K562 (cell line): ENCODE measurements at regions not wholly inside any gene's neighbourhood (a gene's known extent, or its start where the extent isn't known, plus 50 kb on each side); places are given as distances from the start of the nearest gene placed in this dataset.

Experiments used
- ARID1B ChIP-seq: fragments of 450-650 bp; IDR thresholded peaks from 2 replicates; pipeline ENCODE4 v1.6.1; 2016; ENCODE audit warnings: antibody characterized with exemption, mild to moderate bottlenecking, inconsistent platforms
- CCNT2 ChIP-seq: IDR thresholded peaks from 2 replicates; pipeline ENCODE4 v1.6.1; 2011; ENCODE audit warnings: borderline replicate concordance, low read depth, mild to moderate bottlenecking, moderate library complexity, mixed read lengths, low read length; ENCODE audit not compliant: insufficient read length; ENCODE audit errors: extremely low read depth
- CHD1 ChIP-seq: fragments of 200-600 bp; sonication (generic); IDR thresholded peaks from one replicate; pipeline ENCODE4 v1.6.1; 2012; ENCODE audit warnings: mild to moderate bottlenecking, moderate library complexity, low read length, inconsistent platforms
- GTF2F1 ChIP-seq: IDR thresholded peaks from 2 replicates; pipeline ENCODE4 v1.6.1; 2011; ENCODE audit warnings: low read depth, low read length, improper control_type of control experiment
- JUN ChIP-seq, 2 experiments: sonication (generic) in 1 of 2; formaldehyde crosslinking in 1 of 2; IDR thresholded peaks; 2 replicates each; pipeline versions ENCODE4 v1.6.1 to v1.8.0; 2012 to 2022; ENCODE audit warnings: borderline replicate concordance in 2 of 2, mild to moderate bottlenecking in 2 of 2, improper control_type of control experiment in 1 of 2, low read depth in 1 of 2, low read length in 1 of 2, missing genetic modification reagents in 1 of 2
- KLF16 ChIP-seq: IDR thresholded peaks from 2 replicates; pipeline ENCODE4 v1.6.1; 2016; ENCODE audit warnings: antibody characterized with exemption
- NR2C2 ChIP-seq, 2 experiments: fragments of 200-800 bp in 1 of 2; sonication (Bioruptor generic) in 1 of 2; sonication (generic) in 1 of 2; formaldehyde crosslinking in 1 of 2; IDR thresholded peaks; 2 replicates each; pipeline versions ENCODE4 v1.6.1 to v1.8.0; 2016 to 2022; ENCODE audit warnings: mild to moderate bottlenecking in 1 of 2, missing compliant biosample characterization in 1 of 2, missing genetic modification characterization in 1 of 2, missing genetic modification reagents in 1 of 2
- TAF1 ChIP-seq: IDR thresholded peaks from 2 replicates; pipeline ENCODE4 v1.6.1; 2011; ENCODE audit warnings: mild to moderate bottlenecking, low read length, moderate library complexity; ENCODE audit not compliant: insufficient read depth, control insufficient read depth, severe bottlenecking; ENCODE audit errors: extremely low read depth
- ZNF699 ChIP-seq: fragments of 250-450 bp; sonication (Bioruptor Pico); IDR thresholded peaks from 2 replicates; pipeline ENCODE4 v1.8.0; 2021; ENCODE audit warnings: mild to moderate bottlenecking, moderate library complexity; ENCODE audit not compliant: insufficient replicate concordance
- TF ChIP-seq, protein P1 (sequence below): fragments of 450-650 bp; formaldehyde crosslinking; IDR thresholded peaks from 2 replicates; pipeline ENCODE4 v1.4.0; 2022; ENCODE audit warnings: mild to moderate bottlenecking, moderate library complexity
- TF ChIP-seq, protein P2 (sequence below): fragments of 450-650 bp; formaldehyde crosslinking; IDR thresholded peaks from 2 replicates; pipeline ENCODE4 v1.4.0; 2020; ENCODE audit warnings: mild to moderate bottlenecking, moderate library complexity
- TF ChIP-seq, protein P3 (sequence below), 2 experiments: fragments of 150-350 bp in 1 of 2; IDR thresholded peaks; 2 replicates each; pipeline ENCODE4 v1.6.1; 2012 to 2016; ENCODE audit warnings: low read depth in 2 of 2, low read length in 2 of 2, mild to moderate bottlenecking in 1 of 2, moderate library complexity in 1 of 2

DNA sequence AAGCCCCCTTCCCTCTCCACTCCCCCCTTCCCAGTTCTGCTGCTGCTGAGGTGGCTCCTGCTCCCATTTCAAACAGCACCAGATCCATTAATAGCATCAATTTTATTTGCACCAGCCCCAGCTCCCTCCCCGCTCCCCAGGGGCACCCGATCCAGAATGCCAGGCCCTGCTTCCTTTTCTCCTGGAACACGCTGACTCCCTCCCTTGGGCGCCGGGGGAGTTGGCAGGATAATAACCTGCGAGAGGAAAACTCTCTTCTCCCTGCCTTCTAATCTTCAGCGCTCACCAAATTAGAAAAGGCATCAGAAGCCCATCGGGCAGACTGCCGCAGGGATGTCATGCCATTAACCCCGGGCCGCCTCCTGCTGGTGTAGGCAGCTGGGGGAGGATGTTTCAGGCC is 77.8 kb downstream of the NCR2 start (continued):
- TF ChIP-seq KLF16: no peak
- no peak for TF ChIP-seq NR2C2 (CRISPR knock-in tag; IDR thresholded peaks at IDR 0.05)
- TF ChIP-seq NR2C2 (tag; IDR thresholded peaks at IDR 0.05): no peak
- TF ChIP-seq, protein P1, sequence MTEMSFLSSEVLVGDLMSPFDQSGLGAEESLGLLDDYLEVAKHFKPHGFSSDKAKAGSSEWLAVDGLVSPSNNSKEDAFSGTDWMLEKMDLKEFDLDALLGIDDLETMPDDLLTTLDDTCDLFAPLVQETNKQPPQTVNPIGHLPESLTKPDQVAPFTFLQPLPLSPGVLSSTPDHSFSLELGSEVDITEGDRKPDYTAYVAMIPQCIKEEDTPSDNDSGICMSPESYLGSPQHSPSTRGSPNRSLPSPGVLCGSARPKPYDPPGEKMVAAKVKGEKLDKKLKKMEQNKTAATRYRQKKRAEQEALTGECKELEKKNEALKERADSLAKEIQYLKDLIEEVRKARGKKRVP (CRISPR knock-in tag): no peak
- TF ChIP-seq JUN (IDR thresholded peaks at IDR 0.05; ENCODE audit: borderline replicate concordance, low read depth, low read length): no peak
- TF ChIP-seq JUN (CRISPR knock-in tag; IDR thresholded peaks at IDR 0.05; ENCODE audit: borderline replicate concordance): no peak
- TF ChIP-seq, protein P2, sequence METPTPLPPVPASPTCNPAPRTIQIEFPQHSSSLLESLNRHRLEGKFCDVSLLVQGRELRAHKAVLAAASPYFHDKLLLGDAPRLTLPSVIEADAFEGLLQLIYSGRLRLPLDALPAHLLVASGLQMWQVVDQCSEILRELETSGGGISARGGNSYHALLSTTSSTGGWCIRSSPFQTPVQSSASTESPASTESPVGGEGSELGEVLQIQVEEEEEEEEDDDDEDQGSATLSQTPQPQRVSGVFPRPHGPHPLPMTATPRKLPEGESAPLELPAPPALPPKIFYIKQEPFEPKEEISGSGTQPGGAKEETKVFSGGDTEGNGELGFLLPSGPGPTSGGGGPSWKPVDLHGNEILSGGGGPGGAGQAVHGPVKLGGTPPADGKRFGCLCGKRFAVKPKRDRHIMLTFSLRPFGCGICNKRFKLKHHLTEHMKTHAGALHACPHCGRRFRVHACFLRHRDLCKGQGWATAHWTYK: no peak
- no peak for TF ChIP-seq TAF1
- TF ChIP-seq, protein P3, sequence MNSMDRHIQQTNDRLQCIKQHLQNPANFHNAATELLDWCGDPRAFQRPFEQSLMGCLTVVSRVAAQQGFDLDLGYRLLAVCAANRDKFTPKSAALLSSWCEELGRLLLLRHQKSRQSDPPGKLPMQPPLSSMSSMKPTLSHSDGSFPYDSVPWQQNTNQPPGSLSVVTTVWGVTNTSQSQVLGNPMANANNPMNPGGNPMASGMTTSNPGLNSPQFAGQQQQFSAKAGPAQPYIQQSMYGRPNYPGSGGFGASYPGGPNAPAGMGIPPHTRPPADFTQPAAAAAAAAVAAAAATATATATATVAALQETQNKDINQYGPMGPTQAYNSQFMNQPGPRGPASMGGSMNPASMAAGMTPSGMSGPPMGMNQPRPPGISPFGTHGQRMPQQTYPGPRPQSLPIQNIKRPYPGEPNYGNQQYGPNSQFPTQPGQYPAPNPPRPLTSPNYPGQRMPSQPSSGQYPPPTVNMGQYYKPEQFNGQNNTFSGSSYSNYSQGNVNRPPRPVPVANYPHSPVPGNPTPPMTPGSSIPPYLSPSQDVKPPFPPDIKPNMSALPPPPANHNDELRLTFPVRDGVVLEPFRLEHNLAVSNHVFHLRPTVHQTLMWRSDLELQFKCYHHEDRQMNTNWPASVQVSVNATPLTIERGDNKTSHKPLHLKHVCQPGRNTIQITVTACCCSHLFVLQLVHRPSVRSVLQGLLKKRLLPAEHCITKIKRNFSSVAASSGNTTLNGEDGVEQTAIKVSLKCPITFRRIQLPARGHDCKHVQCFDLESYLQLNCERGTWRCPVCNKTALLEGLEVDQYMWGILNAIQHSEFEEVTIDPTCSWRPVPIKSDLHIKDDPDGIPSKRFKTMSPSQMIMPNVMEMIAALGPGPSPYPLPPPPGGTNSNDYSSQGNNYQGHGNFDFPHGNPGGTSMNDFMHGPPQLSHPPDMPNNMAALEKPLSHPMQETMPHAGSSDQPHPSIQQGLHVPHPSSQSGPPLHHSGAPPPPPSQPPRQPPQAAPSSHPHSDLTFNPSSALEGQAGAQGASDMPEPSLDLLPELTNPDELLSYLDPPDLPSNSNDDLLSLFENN (IDR thresholded peaks at IDR 0.05; ENCODE audit: low read depth in 2 of 2, low read length in 2 of 2): no peak
- no peak for TF ChIP-seq CHD1
- TF ChIP-seq CCNT2: no peak
- TF ChIP-seq ARID1B: no peak
- no peak for TF ChIP-seq GTF2F1
- TF ChIP-seq ZNF699 (CRISPR knock-in tag): no peak
